ENCODE measurements at regions not wholly inside any gene's neighbourhood (a gene's known extent, or its start where the extent isn't known, plus 50 kb on each side); places are given as distances from the start of the nearest gene placed in this dataset.

DNA sequence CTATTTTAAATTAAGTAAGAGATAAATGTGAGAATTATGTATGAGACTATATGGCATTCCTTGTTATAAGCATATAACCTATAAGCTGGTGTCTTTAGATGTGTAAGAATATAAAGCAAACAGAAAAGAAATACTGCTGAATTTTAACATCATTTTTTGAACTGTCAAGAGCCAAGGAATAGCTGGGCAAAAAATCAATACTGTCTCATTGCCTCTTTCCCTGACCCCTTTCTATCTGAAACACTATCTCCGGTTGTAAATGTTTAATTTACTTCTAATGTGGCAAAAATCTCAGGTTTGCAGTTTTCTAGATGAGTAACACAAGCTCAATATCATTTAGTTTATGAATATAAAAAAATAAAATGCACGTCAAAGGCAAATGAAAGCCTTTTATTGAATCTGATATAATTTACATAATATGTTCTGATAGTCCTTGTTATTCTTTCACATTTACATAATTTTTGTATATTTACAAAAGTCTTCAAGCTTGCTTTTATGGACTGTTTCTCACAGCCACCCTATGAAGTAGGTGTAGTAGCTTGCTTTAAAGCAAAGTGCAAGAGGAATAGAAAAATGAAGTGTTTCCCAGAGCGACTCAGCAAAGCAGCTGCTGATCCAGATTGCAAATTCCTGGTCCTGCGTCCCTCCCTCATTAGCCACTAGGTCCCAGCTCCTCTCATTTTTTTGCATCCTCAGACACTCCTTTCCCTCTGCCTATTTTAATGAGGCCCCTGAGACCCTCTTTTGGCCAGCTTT lies 188.2 kb upstream of the RFC3 start:
- Histone ChIP-seq H3K4me1 (ENCODE audit: control insufficient read depth, insufficient read depth, low read length) (peaks cover 9% of the 10 kb centered on the region), H3K36me3 (ENCODE audit: control insufficient read depth, insufficient read depth, low read length) (no peaks in the 10 kb centered on the region), H3K4me3 (ENCODE audit: low read depth, low read length) (no peak overlapping the region), H3K9ac (ENCODE audit: low read depth, low read length) (no peak overlapping the region), H3K27ac (ENCODE audit: low read depth, low read length) (no peak overlapping the region), H3K9me3 (ENCODE audit: control insufficient read depth, insufficient read depth, low read length) (no peaks in the 10 kb centered on the region), H3K27me3 (ENCODE audit: control insufficient read depth, insufficient read depth, low read length) (no peaks in the 10 kb centered on the region)

DNA sequence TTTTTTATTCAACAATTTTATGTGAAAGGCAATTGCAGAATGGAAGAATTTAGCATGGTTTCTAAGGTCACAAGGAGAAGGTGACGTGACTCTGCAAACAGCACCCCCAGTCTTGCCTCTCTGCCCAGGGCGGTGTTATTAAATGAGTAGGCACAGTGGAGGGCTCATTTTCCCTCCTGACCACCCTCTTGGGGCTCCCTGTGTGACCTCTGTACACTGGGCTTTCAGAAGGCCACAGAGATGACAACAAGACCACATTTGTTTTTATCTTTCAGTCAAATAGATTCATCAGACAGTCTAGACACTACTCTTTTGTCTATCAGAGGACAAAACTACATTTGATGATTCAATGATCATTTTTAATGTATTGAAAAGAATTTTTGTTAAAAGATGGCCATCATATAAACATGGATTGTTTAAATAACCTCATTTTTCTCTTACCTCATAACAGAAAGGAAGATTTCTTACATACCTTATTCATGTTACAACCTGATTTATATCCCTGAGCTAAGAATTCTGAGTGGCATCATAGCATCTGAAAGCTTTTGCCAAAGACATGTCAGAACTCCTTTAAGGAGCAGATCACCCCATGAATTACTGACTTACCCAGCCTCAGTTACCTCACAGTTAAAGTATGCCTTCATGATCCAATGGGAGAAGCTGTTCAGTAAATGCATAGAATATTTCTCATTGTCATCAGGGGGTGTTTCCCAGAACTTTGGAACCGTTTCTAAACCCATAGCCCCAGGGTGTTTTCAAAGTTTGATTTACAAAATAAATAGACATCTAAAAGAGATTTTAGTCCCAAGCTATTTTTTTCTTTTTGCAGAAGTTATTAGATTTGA lies 184.0 kb upstream of the RFC3 start:
- Histone ChIP-seq H3K27me3 (ENCODE audit: control insufficient read depth, insufficient read depth, low read length) (no peaks in the 10 kb centered on the region), H3K9ac (ENCODE audit: low read depth, low read length) (no peak overlapping the region), H3K36me3 (ENCODE audit: control insufficient read depth, insufficient read depth, low read length) (no peaks in the 10 kb centered on the region), H3K4me3 (ENCODE audit: low read depth, low read length) (no peak overlapping the region), H3K9me3 (ENCODE audit: control insufficient read depth, insufficient read depth, low read length) (no peaks in the 10 kb centered on the region), H3K27ac (ENCODE audit: low read depth, low read length) (no peak overlapping the region), H3K4me1 (ENCODE audit: control insufficient read depth, insufficient read depth, low read length) (peaks cover 30% of the 10 kb centered on the region)

DNA sequence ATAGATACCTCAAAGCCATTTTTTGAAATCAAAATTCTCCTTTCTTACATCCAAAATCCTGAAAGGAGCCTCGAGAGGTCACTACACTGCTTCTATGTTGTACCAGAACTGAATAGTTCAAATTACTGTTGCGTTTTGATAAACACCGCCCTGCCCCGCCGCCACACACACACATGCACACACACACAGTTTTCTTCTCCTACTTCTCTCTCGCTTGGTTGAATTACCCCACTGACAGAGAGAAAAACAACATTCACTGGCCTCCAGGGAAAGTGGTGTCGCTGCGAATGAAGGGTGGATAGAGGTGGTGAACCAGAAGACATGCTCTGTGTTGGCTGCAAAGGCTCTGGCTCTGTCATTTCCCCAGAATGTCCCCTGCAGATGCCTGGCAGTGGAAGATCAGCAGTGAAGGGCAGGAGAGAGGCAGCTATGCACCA lies 183.4 kb upstream of the RFC3 start:
- H3K27me3 ChIP-seq (ENCODE audit: control insufficient read depth, insufficient read depth, low read length): no peaks in the 10 kb centered on the region
- no peak overlapping the region for H3K4me3 ChIP-seq (ENCODE audit: low read depth, low read length)
- no peaks in the 10 kb centered on the region for H3K9me3 ChIP-seq (ENCODE audit: control insufficient read depth, insufficient read depth, low read length)
- H3K4me1 ChIP-seq (ENCODE audit: control insufficient read depth, insufficient read depth, low read length): peaks cover 37% of the 10 kb centered on the region
- H3K36me3 ChIP-seq (ENCODE audit: control insufficient read depth, insufficient read depth, low read length): no peaks in the 10 kb centered on the region
- H3K27ac ChIP-seq (ENCODE audit: low read depth, low read length): no peak overlapping the region
- H3K9ac ChIP-seq (ENCODE audit: low read depth, low read length): no peak overlapping the region

DNA sequence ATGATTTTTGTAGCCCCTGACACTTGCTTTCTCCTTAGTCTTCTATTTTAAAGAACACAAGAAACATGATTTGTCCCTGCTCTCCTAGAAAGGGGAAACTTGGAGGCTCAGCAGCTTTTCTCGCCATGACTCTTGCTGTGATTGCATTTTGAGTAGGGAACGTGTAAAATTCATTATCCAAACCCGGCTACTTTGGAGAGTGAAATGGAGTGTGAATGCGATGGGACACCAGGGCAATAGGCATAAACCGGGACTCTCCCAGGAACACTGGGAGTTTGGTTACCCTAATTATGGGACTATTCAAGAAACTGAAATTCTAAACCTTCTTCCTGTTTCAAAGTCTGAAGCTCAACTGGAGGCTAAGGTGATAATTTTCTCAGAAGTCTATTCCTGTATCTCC lies 181.7 kb upstream of the RFC3 start:
- no peak overlapping the region for H3K27ac ChIP-seq (ENCODE audit: low read depth, low read length)
- no peaks in the 10 kb centered on the region for H3K9me3 ChIP-seq (ENCODE audit: control insufficient read depth, insufficient read depth, low read length)
- no peak overlapping the region for H3K4me3 ChIP-seq (ENCODE audit: low read depth, low read length)
- H3K36me3 ChIP-seq (ENCODE audit: control insufficient read depth, insufficient read depth, low read length): no peaks in the 10 kb centered on the region
- H3K4me1 ChIP-seq (ENCODE audit: control insufficient read depth, insufficient read depth, low read length): peaks cover 51% of the 10 kb centered on the region
- no peaks in the 10 kb centered on the region for H3K27me3 ChIP-seq (ENCODE audit: control insufficient read depth, insufficient read depth, low read length)
- no peak overlapping the region for H3K9ac ChIP-seq (ENCODE audit: low read depth, low read length)

GRCh38 chr13:33636955-33637670 lies 180.8 kb upstream of the RFC3 start:
- H3K36me3 ChIP-seq (ENCODE audit: control insufficient read depth, insufficient read depth, low read length): no peaks in the 10 kb centered on the region
- no peaks in the 10 kb centered on the region for H3K9me3 ChIP-seq (ENCODE audit: control insufficient read depth, insufficient read depth, low read length)
- H3K27me3 ChIP-seq (ENCODE audit: control insufficient read depth, insufficient read depth, low read length): no peaks in the 10 kb centered on the region
- peaks cover 54% of the 10 kb centered on the region for H3K4me1 ChIP-seq (ENCODE audit: control insufficient read depth, insufficient read depth, low read length)
- no peak overlapping the region for H3K4me3 ChIP-seq (ENCODE audit: low read depth, low read length)
- H3K27ac ChIP-seq (ENCODE audit: low read depth, low read length): no peak overlapping the region
- no peak overlapping the region for H3K9ac ChIP-seq (ENCODE audit: low read depth, low read length)

DNA sequence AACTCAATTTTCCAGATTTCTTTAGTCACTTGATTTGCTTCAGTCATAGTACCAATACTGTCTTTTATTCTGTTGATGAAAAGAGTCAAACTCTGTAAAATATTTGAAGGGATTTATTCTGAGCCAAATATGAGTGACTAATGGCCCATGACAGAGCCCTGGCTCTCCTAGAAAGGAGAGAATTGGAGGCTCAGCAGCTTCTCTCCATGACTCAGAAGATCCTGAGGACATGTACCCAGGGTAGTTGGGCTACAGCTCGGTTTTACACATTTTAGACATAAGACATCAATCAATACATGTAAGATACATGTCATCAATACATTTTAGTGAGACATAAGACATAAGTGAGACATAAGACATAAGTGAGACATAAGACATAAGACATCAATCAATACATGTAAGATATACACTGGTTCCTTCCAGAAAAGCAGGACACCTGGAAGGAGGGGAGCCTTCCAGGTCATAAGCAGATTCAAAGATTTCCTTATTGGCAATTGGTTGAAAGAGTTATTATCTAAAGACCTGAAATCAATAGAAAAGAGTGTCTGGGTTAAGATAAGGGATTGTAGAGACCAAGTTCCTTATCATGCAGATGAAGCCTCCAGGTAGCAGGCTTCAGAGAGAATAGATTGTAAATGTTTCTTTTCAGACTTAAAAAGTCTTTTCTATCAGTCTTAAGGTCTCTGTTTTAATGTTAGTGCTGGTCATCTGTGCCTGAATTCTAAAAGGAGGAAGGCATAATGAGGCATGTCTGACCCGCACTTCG lies 179.8 kb upstream of the RFC3 start:
- Histone ChIP-seq H3K4me1 (ENCODE audit: control insufficient read depth, insufficient read depth, low read length) (peaks cover 62% of the 10 kb centered on the region), H3K27me3 (ENCODE audit: control insufficient read depth, insufficient read depth, low read length) (no peaks in the 10 kb centered on the region), H3K9me3 (ENCODE audit: control insufficient read depth, insufficient read depth, low read length) (no peaks in the 10 kb centered on the region), H3K9ac (ENCODE audit: low read depth, low read length) (no peak overlapping the region), H3K36me3 (ENCODE audit: control insufficient read depth, insufficient read depth, low read length) (no peaks in the 10 kb centered on the region), H3K4me3 (ENCODE audit: low read depth, low read length) (peak overlapping the region; percentile 39), H3K27ac (ENCODE audit: low read depth, low read length) (peak overlapping the region; percentile 64)

DNA sequence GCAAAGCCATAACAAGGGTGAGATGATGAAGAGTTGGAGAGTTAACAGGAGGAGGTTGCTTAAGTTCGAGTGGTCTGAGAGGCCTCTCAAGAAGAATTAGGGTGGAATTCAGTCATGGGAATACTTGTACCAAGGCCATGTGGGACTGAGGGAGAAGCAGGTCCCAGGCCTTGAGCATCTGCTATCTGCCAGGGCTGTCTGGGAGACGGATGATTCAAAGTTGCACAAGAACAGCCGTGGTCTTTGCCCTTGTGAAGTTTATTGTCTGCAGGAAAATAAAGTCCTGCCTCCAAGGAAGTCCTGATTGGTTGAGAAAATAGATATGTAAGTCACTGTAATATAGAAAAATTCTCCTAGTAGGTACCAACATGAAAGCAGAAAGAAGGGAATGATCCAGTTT lies 178.8 kb upstream of the RFC3 start:
- Histone ChIP-seq H3K9me3 (ENCODE audit: control insufficient read depth, insufficient read depth, low read length) (no peaks in the 10 kb centered on the region), H3K4me3 (ENCODE audit: low read depth, low read length) (no peak overlapping the region), H3K27me3 (ENCODE audit: control insufficient read depth, insufficient read depth, low read length) (no peaks in the 10 kb centered on the region), H3K9ac (ENCODE audit: low read depth, low read length) (peak overlapping the region; percentile 8; the same call in 1 of the 2 replicates), H3K36me3 (ENCODE audit: control insufficient read depth, insufficient read depth, low read length) (no peaks in the 10 kb centered on the region), H3K27ac (ENCODE audit: low read depth, low read length) (peak overlapping the region; percentile 64), H3K4me1 (ENCODE audit: control insufficient read depth, insufficient read depth, low read length) (peaks cover 59% of the 10 kb centered on the region)

DNA sequence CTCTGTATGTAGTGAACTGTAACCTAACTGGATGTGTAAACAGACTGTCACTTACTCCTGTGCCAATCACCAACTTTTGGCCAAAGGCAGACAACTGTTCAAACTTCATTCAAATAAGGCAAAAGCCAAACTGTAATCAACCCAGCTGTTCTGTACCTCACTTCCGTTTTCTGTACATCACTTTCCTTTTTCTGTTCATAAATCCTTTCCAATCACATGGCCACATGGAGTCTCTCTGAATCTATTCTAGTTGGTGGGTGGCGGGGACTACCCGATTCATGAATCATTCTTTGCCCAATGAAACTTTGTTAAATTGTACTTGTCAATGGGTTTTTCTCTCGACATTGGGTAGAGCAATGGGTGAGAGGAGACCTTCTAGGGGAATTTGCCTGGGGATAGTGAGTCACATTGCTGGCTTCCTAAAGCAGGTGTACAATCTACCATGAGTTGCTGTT lies 178.3 kb upstream of the RFC3 start:
- H3K36me3 ChIP-seq (ENCODE audit: control insufficient read depth, insufficient read depth, low read length): no peaks in the 10 kb centered on the region
- peaks cover 54% of the 10 kb centered on the region for H3K4me1 ChIP-seq (ENCODE audit: control insufficient read depth, insufficient read depth, low read length)
- H3K4me3 ChIP-seq (ENCODE audit: low read depth, low read length): no peak overlapping the region
- no peak overlapping the region for H3K9ac ChIP-seq (ENCODE audit: low read depth, low read length)
- H3K9me3 ChIP-seq (ENCODE audit: control insufficient read depth, insufficient read depth, low read length): no peaks in the 10 kb centered on the region
- no peak overlapping the region for H3K27ac ChIP-seq (ENCODE audit: low read depth, low read length)
- no peaks in the 10 kb centered on the region for H3K27me3 ChIP-seq (ENCODE audit: control insufficient read depth, insufficient read depth, low read length)

DNA sequence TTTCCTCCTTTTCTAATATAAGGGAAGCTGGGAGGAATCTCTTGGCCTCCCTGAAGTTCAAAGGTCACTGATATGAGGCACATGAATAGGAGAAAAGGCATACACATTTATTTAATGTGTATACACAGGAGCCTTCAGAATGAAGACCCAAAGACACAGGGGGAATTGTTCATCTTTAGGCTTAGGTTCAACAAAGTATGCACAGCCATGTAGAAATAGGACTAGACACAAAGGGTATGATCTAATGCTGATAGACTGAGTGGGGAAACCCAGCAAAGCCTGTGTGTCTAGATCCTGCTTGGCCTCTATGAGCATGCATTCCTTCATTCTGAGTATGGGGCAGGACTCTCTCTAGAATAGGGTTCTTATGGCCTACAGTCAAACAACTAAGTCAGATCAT lies 177.1 kb upstream of the RFC3 start:
- Histone ChIP-seq H3K4me3 (ENCODE audit: low read depth, low read length) (no peak overlapping the region), H3K27ac (ENCODE audit: low read depth, low read length) (no peak overlapping the region), H3K36me3 (ENCODE audit: control insufficient read depth, insufficient read depth, low read length) (no peaks in the 10 kb centered on the region), H3K9ac (ENCODE audit: low read depth, low read length) (no peak overlapping the region), H3K9me3 (ENCODE audit: control insufficient read depth, insufficient read depth, low read length) (no peaks in the 10 kb centered on the region), H3K27me3 (ENCODE audit: control insufficient read depth, insufficient read depth, low read length) (no peaks in the 10 kb centered on the region), H3K4me1 (ENCODE audit: control insufficient read depth, insufficient read depth, low read length) (peaks cover 50% of the 10 kb centered on the region)

- H3K27ac ChIP-seq (ENCODE audit: low read depth, low read length): peak overlapping the region; percentile 64
- H3K27me3 ChIP-seq (ENCODE audit: control insufficient read depth, insufficient read depth, low read length): no peaks in the 10 kb centered on the region
- no peaks in the 10 kb centered on the region for H3K36me3 ChIP-seq (ENCODE audit: control insufficient read depth, insufficient read depth, low read length)
- H3K4me1 ChIP-seq (ENCODE audit: control insufficient read depth, insufficient read depth, low read length): peaks cover 46% of the 10 kb centered on the region
- no peak overlapping the region for H3K9ac ChIP-seq (ENCODE audit: low read depth, low read length)
- no peaks in the 10 kb centered on the region for H3K9me3 ChIP-seq (ENCODE audit: control insufficient read depth, insufficient read depth, low read length)
- no peak overlapping the region for H3K4me3 ChIP-seq (ENCODE audit: low read depth, low read length)
These were observed 175.4 kb upstream of the RFC3 start for GRCh38 chr13:33642374-33643065.

Data from HUES48 (cell line).